Stimulated activated naive CD8-positive, alpha-beta T cell treated with anti-CD3 and anti-CD28 coated beads, Interleukin-15, Interleukin-2, amounts not matched to agents 100 ng/mL and 50 ng/mL, for 24 hours (primary cell): ENCODE measurements at regions not wholly inside any gene's neighbourhood (a gene's known extent, or its start where the extent isn't known, plus 50 kb on each side); places are given as distances from the start of the nearest gene placed in this dataset.

Source experiments
- H3K27ac Mint-ChIP-seq: one replicate; pipeline ENCODE4 v1.8.0; 2021; ENCODE audit warnings: mild to moderate bottlenecking, mixed read lengths
- H3K27me3 Mint-ChIP-seq: one replicate; pipeline ENCODE4 v1.8.0; 2021; ENCODE audit warnings: mixed read lengths
- H3K36me3 Mint-ChIP-seq: one replicate; pipeline ENCODE4 v1.8.0; 2021; ENCODE audit warnings: low read depth, mixed read lengths
- H3K4me1 Mint-ChIP-seq: one replicate; pipeline ENCODE4 v1.8.0; 2021; ENCODE audit warnings: low read depth, mixed read lengths
- H3K4me3 Mint-ChIP-seq: one replicate; pipeline ENCODE4 v1.8.0; 2021; ENCODE audit warnings: mild to moderate bottlenecking, mixed read lengths
- H3K9me3 Mint-ChIP-seq: one replicate; pipeline ENCODE4 v1.8.0; 2021; ENCODE audit warnings: mixed read lengths

DNA sequence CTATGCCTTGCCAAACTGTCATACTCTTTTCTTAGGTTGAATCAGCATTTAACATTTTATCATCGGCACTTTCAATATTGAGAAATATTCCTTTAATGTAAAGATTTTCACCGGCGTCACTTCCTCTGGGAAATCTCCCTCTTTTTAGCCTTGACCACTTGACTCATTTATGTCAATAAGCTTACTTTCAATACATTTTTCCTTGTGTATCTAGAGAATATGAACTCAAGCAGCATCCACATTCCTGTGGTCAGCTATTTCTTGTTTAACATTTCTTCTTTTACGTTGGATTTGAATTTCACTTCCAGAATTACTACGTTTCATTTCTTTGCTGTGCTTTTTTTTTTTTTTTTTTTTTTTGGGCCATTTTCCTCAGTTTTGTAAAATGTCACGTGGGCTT lies 271.2 kb upstream of the HTR2A start:
- H3K36me3 Mint-ChIP-seq: no peaks in the 10 kb centered on the region
- H3K27me3 Mint-ChIP-seq: peaks cover 3% of the 10 kb centered on the region
- H3K4me1 Mint-ChIP-seq: no peaks in the 10 kb centered on the region
- H3K4me3 Mint-ChIP-seq: no peak overlapping the region
- no peaks in the 10 kb centered on the region for H3K9me3 Mint-ChIP-seq
- H3K27ac Mint-ChIP-seq: no peak overlapping the region

DNA sequence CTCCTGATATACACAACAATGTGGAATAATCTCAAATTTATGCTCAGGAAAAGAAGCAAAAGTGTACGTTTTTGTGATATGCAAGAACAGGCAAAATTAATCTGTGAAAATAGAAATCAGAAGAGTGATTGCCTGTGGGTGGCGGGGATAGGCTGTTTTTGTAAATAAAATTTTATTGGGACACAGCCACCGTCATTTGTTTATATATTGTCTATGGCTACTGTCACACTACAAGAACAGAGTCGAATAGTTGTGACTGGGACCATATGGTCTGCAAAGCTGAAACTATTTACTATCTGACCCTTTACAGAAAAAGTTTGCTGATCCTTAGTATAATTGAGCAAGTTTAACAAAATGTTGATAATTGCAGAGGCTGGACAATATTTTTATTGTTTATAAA lies 269.5 kb upstream of the HTR2A start:
- Mint-ChIP-seq H3K4me1 (no peaks in the 10 kb centered on the region), H3K36me3 (no peaks in the 10 kb centered on the region), H3K27ac (no peak overlapping the region), H3K4me3 (no peak overlapping the region), H3K27me3 (peaks cover under 1% of the 10 kb centered on the region), H3K9me3 (no peaks in the 10 kb centered on the region)

GRCh38 chr13:47159853-47160550 lies 263.1 kb upstream of the HTR2A start:
- no peaks in the 10 kb centered on the region for H3K9me3 Mint-ChIP-seq
- peaks cover 10% of the 10 kb centered on the region for H3K27me3 Mint-ChIP-seq
- H3K27ac Mint-ChIP-seq: no peak overlapping the region
- no peaks in the 10 kb centered on the region for H3K4me1 Mint-ChIP-seq
- no peak overlapping the region for H3K4me3 Mint-ChIP-seq
- no peaks in the 10 kb centered on the region for H3K36me3 Mint-ChIP-seq

- Mint-ChIP-seq H3K36me3 (no peaks in the 10 kb centered on the region), H3K27me3 (peaks cover 15% of the 10 kb centered on the region), H3K9me3 (no peaks in the 10 kb centered on the region), H3K4me1 (no peaks in the 10 kb centered on the region), H3K4me3 (no peak overlapping the region), H3K27ac (no peak overlapping the region)
Measured at GRCh38 chr13:47158593-47158992, 261.7 kb upstream of the HTR2A start.

- H3K9me3 Mint-ChIP-seq: no peaks in the 10 kb centered on the region
- no peak overlapping the region for H3K4me3 Mint-ChIP-seq
- no peaks in the 10 kb centered on the region for H3K4me1 Mint-ChIP-seq
- no peak overlapping the region for H3K27ac Mint-ChIP-seq
- no peaks in the 10 kb centered on the region for H3K27me3 Mint-ChIP-seq
- H3K36me3 Mint-ChIP-seq: no peaks in the 10 kb centered on the region
Measured at GRCh38 chr13:47148543-47148942, 251.7 kb upstream of the HTR2A start.

GRCh38 chr13:47147812-47148119 lies 250.9 kb upstream of the HTR2A start:
- Mint-ChIP-seq H3K27me3 (no peaks in the 10 kb centered on the region), H3K36me3 (no peaks in the 10 kb centered on the region), H3K4me3 (no peak overlapping the region)

GRCh38 chr13:47146991-47147811 lies 250.3 kb upstream of the HTR2A start:
- H3K4me3 Mint-ChIP-seq: no peak overlapping the region
- H3K27me3 Mint-ChIP-seq: no peaks in the 10 kb centered on the region
- no peaks in the 10 kb centered on the region for H3K9me3 Mint-ChIP-seq
- H3K4me1 Mint-ChIP-seq: no peaks in the 10 kb centered on the region
- H3K36me3 Mint-ChIP-seq: no peaks in the 10 kb centered on the region
- H3K27ac Mint-ChIP-seq: no peak overlapping the region

More at GRCh38 chr13:47147812-47148119, 250.9 kb upstream of the HTR2A start:
- no peaks in the 10 kb centered on the region for H3K9me3 Mint-ChIP-seq
- no peak overlapping the region for H3K27ac Mint-ChIP-seq
- H3K4me1 Mint-ChIP-seq: no peaks in the 10 kb centered on the region

DNA sequence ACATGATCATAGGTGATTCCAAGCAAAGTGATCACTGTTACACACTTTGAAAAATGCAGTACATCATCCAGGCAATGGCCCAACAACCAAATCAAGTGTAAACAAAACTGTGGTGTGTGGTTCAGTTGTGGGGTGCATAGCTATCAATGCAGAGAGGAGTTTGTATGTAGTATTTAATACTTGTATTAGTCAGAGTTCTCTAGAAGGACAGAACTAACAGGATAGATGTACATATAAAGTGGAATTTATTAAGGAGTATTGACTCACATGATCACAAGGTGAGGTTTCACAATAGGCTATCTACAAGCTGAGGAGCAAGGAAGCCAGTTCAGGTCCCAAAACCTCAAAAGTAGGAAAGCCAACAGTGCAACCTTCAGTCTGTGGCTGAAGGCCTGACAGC lies 249.3 kb upstream of the HTR2A start:
- H3K27ac Mint-ChIP-seq: no peak overlapping the region
- H3K36me3 Mint-ChIP-seq: no peaks in the 10 kb centered on the region
- H3K4me3 Mint-ChIP-seq: no peak overlapping the region
- H3K4me1 Mint-ChIP-seq: no peaks in the 10 kb centered on the region
- H3K9me3 Mint-ChIP-seq: peaks cover 5% of the 10 kb centered on the region
- H3K27me3 Mint-ChIP-seq: peaks cover 6% of the 10 kb centered on the region

DNA sequence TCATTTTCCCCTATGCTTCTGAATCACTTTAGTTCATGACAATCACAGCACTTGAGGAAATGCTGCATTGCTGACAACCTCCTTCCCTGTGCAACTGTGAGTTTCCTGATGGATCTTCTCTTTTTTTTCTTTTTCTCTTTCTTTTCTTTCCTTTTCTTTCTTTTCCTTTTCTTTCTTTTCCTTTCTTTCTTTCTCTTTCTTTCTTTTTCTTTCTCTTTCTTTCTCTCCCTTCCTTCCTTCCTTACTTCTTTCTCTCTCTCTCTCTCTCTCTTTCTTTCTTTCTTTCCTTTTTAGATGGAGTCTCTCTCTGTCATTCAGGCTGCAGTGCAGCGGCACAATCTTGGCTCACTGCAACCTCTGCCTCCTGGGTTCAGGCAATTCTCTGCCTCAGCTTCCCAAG lies 247.9 kb upstream of the HTR2A start:
- no peak overlapping the region for H3K4me3 Mint-ChIP-seq
- peaks cover 6% of the 10 kb centered on the region for H3K27me3 Mint-ChIP-seq
- H3K36me3 Mint-ChIP-seq: no peaks in the 10 kb centered on the region
- peaks cover 5% of the 10 kb centered on the region for H3K9me3 Mint-ChIP-seq
- H3K27ac Mint-ChIP-seq: no peak overlapping the region
- no peaks in the 10 kb centered on the region for H3K4me1 Mint-ChIP-seq

- H3K27me3 Mint-ChIP-seq: peaks cover 6% of the 10 kb centered on the region
- H3K27ac Mint-ChIP-seq: no peak overlapping the region
- H3K4me1 Mint-ChIP-seq: no peaks in the 10 kb centered on the region
- peaks cover 5% of the 10 kb centered on the region for H3K9me3 Mint-ChIP-seq
- H3K4me3 Mint-ChIP-seq: no peak overlapping the region
- no peaks in the 10 kb centered on the region for H3K36me3 Mint-ChIP-seq
Measured at GRCh38 chr13:47142105-47142504, 245.3 kb upstream of the HTR2A start.

GRCh38 chr13:47139519-47139918 lies 242.7 kb upstream of the HTR2A start:
- H3K36me3 Mint-ChIP-seq: no peaks in the 10 kb centered on the region
- no peaks in the 10 kb centered on the region for H3K4me1 Mint-ChIP-seq
- H3K27ac Mint-ChIP-seq: no peak overlapping the region
- no peak overlapping the region for H3K4me3 Mint-ChIP-seq
- H3K27me3 Mint-ChIP-seq: peaks cover 6% of the 10 kb centered on the region
- peaks cover 5% of the 10 kb centered on the region for H3K9me3 Mint-ChIP-seq

DNA sequence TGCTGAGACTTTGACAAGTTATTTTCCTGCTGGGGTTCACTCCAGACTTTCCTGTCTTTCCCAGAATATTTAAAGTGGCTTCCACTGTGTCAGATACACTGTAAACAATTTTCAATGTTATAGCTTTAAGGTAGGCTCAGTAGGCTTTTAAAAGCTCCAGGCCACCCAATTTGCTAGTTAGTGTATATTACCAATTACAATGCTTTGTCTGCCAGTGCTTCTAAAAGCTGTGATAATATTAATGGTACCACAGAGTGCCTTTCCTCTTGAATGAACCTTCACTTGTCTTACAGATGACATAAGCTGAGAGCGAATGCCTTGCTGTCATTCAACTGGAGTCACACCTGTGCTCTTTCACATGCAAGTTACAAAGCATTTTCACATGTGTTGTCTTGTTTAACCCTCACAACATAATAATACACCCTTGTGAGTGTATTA lies 239.7 kb upstream of the HTR2A start:
- H3K4me3 Mint-ChIP-seq: no peak overlapping the region
- H3K4me1 Mint-ChIP-seq: no peaks in the 10 kb centered on the region
- peaks cover 4% of the 10 kb centered on the region for H3K9me3 Mint-ChIP-seq
- H3K27ac Mint-ChIP-seq: no peak overlapping the region
- H3K36me3 Mint-ChIP-seq: no peaks in the 10 kb centered on the region
- H3K27me3 Mint-ChIP-seq: peaks cover 6% of the 10 kb centered on the region

DNA sequence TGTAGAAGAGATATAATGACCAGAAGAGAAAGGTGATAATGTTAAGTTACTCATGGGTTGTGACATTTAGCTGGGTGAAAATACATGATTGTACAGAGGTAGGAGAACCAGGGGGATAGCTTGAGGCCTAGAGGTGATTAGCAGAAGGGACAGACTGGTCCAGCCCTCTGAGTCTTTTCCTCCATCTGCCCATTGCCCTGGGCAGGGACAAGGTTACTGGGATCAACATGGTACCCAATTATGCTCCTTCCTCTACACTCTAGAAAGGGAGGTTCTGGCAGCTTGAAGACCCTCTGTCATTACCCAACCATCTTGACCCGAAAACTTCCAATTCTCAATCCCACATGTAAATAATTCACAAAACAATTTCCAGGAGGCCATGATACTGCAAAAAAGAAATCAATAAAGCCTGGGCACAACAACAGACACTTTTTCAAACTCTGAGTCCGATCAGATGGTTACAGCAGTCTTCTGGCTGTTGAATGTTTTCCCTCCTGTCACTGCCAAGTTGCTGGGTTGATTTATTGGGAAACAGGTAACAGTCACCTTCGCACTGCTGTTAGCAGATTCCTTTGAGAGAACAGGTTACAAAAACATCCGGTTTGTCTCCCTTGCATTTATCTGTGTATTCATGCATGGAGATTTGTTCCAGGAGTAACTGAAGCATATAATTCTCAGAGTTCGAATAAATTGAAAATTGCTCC lies 239.1 kb upstream of the HTR2A start:
- H3K4me1 Mint-ChIP-seq: no peaks in the 10 kb centered on the region
- H3K4me3 Mint-ChIP-seq: no peak overlapping the region
- peaks cover 4% of the 10 kb centered on the region for H3K27me3 Mint-ChIP-seq
- H3K36me3 Mint-ChIP-seq: no peaks in the 10 kb centered on the region
- no peak overlapping the region for H3K27ac Mint-ChIP-seq
- H3K9me3 Mint-ChIP-seq: no peaks in the 10 kb centered on the region

GRCh38 chr13:47134939-47135489 lies 238.2 kb upstream of the HTR2A start:
- no peak overlapping the region for H3K4me3 Mint-ChIP-seq
- H3K27me3 Mint-ChIP-seq: peaks cover 4% of the 10 kb centered on the region
- H3K4me1 Mint-ChIP-seq: no peaks in the 10 kb centered on the region
- no peak overlapping the region for H3K27ac Mint-ChIP-seq
- no peaks in the 10 kb centered on the region for H3K9me3 Mint-ChIP-seq
- no peaks in the 10 kb centered on the region for H3K36me3 Mint-ChIP-seq

GRCh38 chr13:47133011-47133445 lies 236.2 kb upstream of the HTR2A start:
- H3K9me3 Mint-ChIP-seq: no peaks in the 10 kb centered on the region
- H3K36me3 Mint-ChIP-seq: no peaks in the 10 kb centered on the region
- no peak overlapping the region for H3K4me3 Mint-ChIP-seq
- H3K27ac Mint-ChIP-seq: no peak overlapping the region
- no peaks in the 10 kb centered on the region for H3K4me1 Mint-ChIP-seq
- peaks cover 4% of the 10 kb centered on the region for H3K27me3 Mint-ChIP-seq
